OCI-LY7 (cell line): ENCODE measurements at regions not wholly inside any gene's neighbourhood (a gene's known extent, or its start where the extent isn't known, plus 50 kb on each side); places are given as distances from the start of the nearest gene placed in this dataset.

Experiments
- EZH2phosphoT487 ChIP-seq: fragments of 200-600 bp; sonication (generic); IDR thresholded peaks from 2 replicates; pipeline ENCODE4 v1.6.1; 2018; ENCODE audit warnings: low read depth, borderline replicate concordance, mild to moderate bottlenecking, mixed run types, antibody characterized with exemption, low read length, moderate library complexity, mixed read lengths
- TF ChIP-seq, protein P1 (sequence below): fragments of 200-600 bp; sonication (generic); conservative IDR thresholded peaks from 2 replicates; pipeline ENCODE4 v1.5.1; 2014; ENCODE audit warnings: mild to moderate bottlenecking, antibody characterized with exemption, low read length, moderate library complexity, mixed read lengths

DNA sequence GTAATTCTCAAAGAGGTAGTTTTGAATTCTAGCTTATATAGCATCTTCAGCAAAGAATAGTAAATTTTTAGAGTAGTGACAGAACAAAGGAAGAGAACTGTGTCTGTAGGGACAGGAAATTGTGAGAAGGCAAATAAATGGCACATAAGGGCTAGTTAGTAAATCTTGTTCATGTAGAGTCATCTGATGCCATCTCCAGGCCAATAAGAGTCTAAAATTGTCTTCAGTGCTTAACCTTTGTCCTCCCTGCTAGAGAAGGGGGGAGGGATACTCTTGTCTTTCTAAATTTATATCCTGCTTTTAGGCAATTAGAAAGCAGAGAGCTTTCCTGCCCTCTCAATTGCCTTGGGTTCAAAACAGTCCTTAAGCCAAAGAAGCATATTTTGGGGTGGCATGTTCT lies 87.0 kb upstream of the DNAJC19 start:
- TF ChIP-seq, protein P1, sequence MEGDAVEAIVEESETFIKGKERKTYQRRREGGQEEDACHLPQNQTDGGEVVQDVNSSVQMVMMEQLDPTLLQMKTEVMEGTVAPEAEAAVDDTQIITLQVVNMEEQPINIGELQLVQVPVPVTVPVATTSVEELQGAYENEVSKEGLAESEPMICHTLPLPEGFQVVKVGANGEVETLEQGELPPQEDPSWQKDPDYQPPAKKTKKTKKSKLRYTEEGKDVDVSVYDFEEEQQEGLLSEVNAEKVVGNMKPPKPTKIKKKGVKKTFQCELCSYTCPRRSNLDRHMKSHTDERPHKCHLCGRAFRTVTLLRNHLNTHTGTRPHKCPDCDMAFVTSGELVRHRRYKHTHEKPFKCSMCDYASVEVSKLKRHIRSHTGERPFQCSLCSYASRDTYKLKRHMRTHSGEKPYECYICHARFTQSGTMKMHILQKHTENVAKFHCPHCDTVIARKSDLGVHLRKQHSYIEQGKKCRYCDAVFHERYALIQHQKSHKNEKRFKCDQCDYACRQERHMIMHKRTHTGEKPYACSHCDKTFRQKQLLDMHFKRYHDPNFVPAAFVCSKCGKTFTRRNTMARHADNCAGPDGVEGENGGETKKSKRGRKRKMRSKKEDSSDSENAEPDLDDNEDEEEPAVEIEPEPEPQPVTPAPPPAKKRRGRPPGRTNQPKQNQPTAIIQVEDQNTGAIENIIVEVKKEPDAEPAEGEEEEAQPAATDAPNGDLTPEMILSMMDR: no peak
- TF ChIP-seq EZH2phosphoT487: no peak
